ENCODE measurements at regions not wholly inside any gene's neighbourhood (a gene's known extent, or its start where the extent isn't known, plus 50 kb on each side); places are given as distances from the start of the nearest gene placed in this dataset.
A peak's percentile ranks its signal among the peaks of the same experiment; 100 is the strongest.

DNA sequence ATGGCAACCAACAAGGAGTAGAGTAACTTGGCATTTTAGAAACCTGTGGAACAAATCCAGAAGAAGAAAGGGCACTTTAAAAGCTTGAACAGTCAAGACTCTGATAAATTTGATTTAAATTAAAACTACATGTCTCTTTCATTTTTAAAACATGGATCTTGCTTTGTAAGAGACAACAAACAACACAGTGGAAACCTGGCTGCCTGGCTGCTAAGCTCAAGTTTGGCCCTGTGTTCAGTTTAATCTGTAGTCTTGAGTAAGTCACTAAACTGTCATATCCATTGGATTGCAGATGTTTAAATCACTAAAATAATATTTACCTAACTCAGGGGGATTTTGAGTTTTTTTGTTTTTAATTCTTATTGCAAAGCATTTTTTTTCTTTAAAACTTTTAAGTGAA is 374.9 kb upstream of the SEMA3D start:
- no peak for DNase-seq

DNA sequence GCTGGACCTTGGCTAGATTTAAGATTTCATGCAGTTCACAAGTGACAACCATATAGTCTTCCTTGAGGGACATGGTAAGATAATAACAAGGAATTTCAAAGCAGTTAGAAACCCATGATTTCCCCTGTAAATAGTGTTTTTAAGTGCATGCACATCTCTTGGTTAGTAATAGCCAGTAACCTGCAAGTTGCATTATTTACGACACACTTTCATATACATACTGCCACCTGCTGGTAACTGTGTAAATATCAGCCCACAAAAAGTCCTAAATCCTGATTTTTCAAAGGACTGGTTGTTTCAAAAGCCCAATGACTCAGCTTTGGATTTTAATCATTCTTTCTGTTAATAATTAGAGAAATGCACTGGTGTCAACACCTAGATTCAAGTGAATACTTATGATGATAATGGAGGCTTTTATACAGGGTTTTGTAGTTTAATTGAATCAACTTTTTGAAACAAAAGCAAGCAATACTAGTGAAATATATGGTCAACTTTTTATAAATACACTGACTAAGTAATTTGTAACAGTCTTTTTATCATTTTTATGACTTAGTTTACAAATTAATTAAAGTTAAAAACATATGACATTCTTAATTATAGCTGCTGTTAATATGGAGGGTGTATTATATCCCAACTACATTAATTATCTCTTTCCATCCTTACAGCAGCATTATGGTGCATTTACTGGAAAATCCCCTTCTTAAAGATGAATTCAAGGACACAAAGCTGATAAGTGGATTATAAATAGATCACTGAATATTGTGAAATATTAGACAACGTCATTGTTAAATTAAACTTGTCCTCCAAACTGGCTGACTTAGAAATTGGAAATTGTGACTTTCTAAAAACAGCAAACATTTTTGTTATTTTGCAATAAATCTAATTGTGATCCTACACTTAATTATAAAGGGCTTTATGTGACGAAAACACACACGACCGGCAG is 367.7 kb upstream of the SEMA3D start:
- peak; percentile 11 to 31 for DNase-seq

DNA sequence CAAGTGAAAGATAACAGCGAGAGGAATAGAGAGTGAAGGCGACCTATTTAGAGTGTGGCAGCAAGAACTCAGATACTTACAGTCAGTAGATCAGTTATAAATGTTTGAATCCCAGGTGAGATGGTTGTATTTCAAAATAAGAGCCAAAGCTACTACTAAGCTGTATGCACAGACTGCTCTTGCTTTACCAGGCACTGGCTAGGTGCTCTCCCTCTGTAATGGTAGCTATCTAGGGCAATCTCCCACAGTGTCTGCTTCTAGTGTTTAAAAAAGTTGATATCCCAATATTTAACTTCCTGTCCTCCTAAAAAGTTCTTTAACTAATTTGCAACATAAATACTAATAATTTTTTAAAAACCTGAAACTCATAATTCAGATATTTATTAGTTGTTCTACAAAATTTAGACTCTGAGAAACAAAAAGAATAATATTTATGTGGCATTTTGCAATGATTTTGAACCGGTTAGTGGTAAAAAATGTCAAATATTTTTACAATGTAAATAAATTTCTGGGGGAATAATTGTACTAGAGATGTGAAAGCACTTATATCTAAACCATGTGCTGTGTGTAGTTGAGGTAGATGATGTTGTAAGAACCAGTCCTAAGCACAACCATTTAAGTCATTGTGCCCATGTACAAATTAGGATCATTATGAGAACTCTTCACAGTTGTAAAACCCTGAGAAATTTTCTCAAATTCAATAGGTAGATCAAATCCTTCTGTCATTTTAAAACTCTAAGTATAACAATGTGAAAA is 349.3 kb upstream of the SEMA3D start:
- no peak for DNase-seq

DNA sequence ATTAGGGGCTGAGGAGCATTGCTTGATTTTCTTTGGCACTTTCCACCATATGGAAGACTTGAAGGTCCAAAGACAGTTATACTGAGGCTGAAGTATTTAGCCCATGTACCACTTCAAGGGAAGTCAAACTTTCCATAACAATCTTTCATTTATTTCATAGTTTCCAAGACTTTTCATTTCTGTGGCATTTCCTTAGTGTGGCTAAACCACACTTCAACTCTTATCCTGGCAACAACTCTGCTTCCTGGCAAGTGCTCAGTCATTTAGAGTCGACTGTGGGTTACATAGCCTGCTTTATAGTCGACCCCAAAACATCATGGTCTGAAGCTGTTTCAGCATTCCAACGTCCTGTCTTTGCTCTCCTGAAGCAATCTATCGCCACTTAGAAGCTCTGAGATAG is 343.0 kb upstream of the SEMA3D start:
- no peak for DNase-seq

DNA sequence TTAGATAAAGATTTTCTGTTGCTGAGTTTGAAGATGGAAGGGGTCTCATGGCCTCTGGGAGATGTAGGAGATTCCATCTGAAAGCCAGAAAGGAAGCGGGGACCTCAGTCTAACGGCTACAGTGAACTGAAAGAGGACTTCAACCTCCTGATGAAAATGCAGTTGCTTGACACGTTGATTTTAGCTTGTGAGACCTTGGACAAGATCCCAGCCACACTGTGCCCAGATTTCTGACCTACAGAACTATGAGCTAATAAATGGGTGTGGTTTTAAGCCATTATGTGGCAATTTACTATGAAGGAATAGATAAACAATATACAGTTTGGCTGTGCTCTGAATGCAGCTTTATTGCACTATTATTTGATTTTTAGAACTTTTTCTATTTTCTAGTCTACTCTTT is 342.3 kb upstream of the SEMA3D start:
- DNase-seq, result no peak

GRCh38 chr7:85528581-85528980 is 341.7 kb upstream of the SEMA3D start:
- DNase-seq, result no peak

GRCh38 chr7:85525676-85526075 is 338.8 kb upstream of the SEMA3D start:
- no peak for DNase-seq

GRCh38 chr7:85522070-85522469 is 335.2 kb upstream of the SEMA3D start:
- DNase-seq, result no peak

DNA sequence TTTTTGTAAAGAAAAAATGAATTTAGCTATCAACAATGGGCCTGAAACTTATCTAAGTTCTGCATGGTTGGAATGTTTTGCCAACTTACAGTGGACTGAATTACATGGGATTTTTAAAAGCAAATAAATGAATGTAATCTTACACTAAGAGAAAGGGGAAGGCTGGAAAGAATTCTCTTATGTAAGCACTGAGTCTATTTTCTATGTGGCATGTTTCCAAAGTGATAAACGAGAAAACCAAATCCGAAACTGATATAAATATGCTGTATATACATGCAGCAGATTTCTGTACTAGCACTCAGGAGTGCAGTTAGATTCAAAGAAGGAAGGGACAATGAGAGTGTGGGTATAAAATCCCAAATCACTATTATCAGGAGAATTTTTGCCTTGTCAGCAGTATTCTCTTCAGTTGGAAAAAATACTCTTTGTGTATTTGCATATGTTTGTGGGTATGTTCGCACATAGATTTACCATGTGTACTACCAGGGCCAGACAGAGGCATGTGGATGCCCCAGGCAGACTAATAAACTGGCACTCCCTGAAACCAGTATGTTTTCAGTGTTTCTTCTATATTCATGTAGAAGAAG is 334.3 kb upstream of the SEMA3D start:
- no peak for DNase-seq

DNA sequence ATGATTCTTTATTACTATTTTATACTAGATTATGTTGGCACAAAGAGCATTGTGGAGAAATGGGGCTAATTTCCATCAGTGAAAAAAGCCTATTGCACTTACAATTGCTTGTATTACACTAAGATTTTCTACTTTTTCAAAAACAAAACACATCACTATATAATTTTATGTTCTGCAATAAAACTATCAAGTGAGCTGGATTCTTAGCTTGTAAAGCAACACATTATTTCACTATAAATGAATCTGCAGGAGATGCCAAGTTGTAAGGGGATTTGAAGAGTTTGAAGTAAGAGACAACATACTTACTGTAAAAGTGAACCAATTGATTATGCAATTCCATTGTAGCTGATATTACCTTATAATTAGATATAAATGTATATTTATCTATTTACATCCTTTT is 333.3 kb upstream of the SEMA3D start:
- DNase-seq, result no peak

DNA sequence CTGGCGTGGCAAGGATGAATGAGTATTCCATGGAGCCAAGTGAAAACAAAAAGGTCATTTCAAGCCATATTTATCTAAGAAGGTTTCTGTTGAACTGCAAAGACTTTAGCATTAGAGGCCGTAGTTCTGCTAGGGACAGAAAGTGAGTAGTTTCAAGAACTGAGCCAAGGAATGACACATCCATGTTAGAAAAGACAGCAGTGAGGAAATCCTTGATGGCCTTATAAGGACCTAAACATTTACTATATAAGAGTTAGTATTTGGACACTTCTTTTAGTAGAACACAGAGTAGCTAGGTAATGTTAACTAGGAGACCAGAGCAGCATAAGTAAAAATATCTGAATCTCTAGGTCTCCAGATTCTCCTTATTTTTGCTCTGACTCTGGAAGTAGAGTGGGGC is 329.8 kb upstream of the SEMA3D start:
- no peak for DNase-seq

- no peak for DNase-seq
These were observed 325.9 kb upstream of the SEMA3D start for GRCh38 chr7:85512790-85513189.

DNA sequence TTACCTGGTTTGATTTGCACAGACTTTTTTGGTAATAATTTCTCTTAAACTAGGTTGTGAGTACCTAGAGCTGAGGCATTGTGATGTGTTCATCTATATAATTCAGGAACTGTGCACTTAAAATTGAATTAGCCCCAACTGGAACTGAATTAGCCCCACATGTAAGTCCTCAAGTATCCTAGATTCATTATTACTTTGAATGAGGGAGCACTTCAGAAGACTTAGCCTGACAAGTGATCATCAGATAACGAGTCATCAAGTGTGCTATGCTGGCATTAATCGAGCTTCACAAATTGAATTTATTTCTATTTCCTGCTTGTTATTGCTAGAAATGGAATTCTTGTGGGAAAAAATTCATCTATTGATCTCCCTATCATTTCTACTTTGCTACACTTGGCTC is 323.4 kb upstream of the SEMA3D start:
- DNase-seq, result no peak

DNA sequence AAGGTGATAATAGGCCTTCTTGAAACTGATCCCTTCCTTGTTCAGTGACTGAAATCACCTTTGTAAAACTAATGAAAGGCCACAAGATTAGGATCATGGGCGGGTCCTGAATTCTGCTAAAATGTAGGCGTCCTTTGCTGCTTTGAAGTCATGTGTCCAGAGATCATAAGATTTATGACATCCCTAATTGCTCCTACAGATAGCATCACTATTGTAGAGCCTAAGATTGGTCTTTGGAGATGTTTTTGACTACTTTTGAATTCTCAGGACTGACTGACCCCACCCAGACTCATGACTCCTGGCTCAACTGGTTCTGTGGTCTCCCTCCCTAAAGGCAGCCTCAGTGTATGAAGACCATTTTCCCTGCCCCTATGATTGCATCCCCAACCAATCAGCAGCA is 322.6 kb upstream of the SEMA3D start:
- DNase-seq, result no peak

GRCh38 chr7:85508642-85509410 is 322.0 kb upstream of the SEMA3D start:
- no peak for DNase-seq

GRCh38 chr7:85498031-85498430 is 311.2 kb upstream of the SEMA3D start:
- DNase-seq, result no peak

DNA sequence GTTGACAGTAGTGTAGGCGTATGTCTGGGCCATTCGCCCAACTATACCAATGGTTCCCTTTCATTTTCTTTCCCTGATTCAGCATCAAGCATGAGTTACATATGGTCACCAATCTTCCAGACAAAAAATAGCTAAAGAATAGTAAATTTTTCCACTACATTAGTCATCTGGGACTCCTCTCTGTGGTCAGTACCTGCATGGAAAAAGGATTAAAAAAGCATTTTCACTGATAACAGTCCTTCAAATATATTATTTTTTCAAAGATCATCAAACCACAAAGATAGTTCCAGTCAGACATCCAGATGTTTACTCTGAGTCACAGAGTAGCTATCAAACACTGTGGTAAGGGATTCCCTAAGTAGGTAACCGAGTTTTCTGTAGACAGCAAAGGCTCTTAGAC is 302.6 kb upstream of the SEMA3D start:
- DNase-seq, result no peak

DNA sequence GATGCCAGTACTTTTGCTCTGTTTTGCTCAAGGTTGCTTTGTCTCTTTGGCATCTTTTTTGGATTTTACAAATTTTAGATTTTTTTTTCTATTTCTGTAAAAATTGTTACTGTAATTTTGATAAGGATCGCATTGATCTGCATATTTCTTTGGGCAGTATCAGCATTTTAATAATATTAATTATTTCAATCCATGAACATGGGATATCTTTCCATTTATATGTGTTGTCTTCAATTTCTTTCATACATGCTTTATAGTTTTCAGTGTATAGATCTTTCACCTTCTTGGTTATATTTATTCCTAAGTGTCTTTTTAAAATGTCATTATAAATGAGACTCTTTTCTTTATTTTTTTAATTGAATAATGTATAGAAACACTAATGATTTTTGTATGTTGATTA is 301.6 kb upstream of the SEMA3D start:
- no peak for DNase-seq

DNA sequence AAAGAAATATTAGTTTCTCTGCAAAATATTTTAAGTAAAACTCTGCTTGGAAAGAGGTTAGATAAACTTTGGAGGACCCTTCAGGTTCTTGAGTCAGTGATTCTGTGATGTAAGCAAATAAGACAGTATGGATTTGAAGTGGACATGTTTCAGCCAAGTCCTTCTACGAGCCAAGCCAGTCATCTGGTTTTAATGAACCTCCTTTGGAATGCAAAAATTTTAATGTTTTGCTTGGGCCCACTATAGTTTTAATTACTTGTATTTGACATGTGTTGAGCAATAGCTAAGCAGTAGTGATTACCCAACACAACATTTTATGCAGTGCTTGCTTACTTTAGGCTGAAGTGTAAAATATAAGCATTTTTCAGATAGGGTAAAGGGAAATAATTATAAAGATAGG is 296.3 kb upstream of the SEMA3D start:
- DNase-seq, result no peak

- DNase-seq, result no peak
These were observed 293.8 kb upstream of the SEMA3D start for GRCh38 chr7:85480666-85481065.

DNA sequence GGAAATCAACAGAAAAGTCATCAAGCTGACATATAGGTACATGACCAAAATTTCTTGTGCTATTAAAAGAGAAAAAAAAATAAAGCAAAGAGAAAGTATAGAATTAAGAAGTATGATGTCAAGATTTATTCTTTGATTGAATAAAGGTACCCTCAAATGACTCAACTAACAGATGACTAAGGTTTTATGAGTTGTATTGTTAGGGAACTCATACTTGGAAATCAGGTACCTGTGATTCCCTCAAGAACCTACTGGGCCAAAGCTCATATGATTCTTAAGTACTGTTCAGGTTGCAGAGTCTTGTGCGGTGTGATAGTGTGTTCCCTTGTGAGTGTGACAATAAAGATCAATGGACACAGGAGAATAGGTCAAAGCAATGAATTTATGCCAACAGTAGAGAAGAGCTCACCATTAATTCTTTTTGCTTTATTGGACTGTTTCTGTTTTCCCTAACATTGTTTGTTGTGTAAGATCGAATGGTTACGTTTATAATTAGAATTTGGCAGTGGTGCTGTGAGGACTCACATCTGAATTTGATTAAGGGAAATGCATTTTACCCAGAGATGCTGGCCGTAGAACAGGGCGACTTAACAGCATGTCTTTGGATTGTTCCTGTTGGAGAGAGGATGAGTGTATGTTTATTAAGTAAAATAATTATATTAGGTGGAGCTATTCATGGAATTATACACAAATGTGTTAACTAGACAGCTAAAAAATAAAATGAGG is 293.2 kb upstream of the SEMA3D start:
- DNase-seq, result no peak

DNA sequence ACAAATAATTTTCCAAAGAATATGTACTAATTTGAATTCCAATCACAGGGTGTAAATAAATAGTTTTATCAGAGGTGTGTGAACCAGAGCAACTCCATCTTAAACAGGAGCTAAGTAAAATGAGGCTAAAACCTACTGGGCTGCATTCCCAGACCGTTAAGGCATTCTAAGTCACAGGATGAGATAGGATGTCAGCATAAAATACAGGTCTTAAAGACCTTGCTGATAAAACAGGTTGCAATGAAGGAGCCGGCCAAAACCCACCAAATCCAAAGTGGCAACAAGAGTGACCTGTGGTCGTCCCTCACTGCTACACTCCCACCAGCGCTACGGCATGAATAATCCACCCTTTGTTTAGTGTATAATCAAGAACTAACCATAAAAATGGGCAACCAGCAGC is 291.7 kb upstream of the SEMA3D start:
- DNase-seq, result no peak
